Ovary (tissue), 7 donors: ENCODE measurements at regions not wholly inside any gene's neighbourhood (a gene's known extent, or its start where the extent isn't known, plus 50 kb on each side); places are given as distances from the start of the nearest gene placed in this dataset.

Source experiments
- DNase-seq, 5 donors: peaks; one replicate each; pipeline ENCODE4 v3.0.0-alpha.2; 2019 to 2020
- H3K27ac ChIP-seq, 2 donors: fragments of 200-600 bp; one replicate each; pipeline versions ENCODE4 v1.5.1 to v1.8.0; 2019 to 2022
- H3K27me3 ChIP-seq: fragments of 200-600 bp; one replicate; pipeline ENCODE4 v1.8.0; 2022
- H3K36me3 ChIP-seq: fragments of 200-600 bp; sonication (generic); one replicate; pipeline ENCODE4 v1.5.1; 2019
- H3K4me1 ChIP-seq: one replicate; pipeline ENCODE4 v1.8.1; 2013; ENCODE audit warnings: mild to moderate bottlenecking, moderate library complexity; ENCODE audit not compliant: insufficient read depth
- H3K4me3 ChIP-seq: fragments of 200-600 bp; sonication (generic); one replicate; pipeline ENCODE4 v1.5.1; 2017
- H3K9me3 ChIP-seq, 2 donors: fragments of 200-600 bp in 1 of 2; sonication (generic) in 1 of 2; one replicate each; pipeline versions ENCODE4 v1.5.1 to v1.8.1; 2013 to 2019; ENCODE audit warnings: mild to moderate bottlenecking in 1 of 2, moderate library complexity in 1 of 2
- CTCF ChIP-seq, 3 donors: fragments of 450-650 bp in 2 of 3; fragments of 200-600 bp in 1 of 3; IDR thresholded peaks; one replicate each; pipeline versions ENCODE4 v1.5.1 to v1.8.0; 2016 to 2022; ENCODE audit warnings: antibody characterized with exemption in 3 of 3, mild to moderate bottlenecking in 1 of 3
- EP300 ChIP-seq: sonication (generic); formaldehyde crosslinking; IDR thresholded peaks from one replicate; pipeline ENCODE4 v1.6.1; 2017; ENCODE audit warnings: antibody characterized with exemption
- POLR2A ChIP-seq: fragments of 450-650 bp; IDR thresholded peaks from one replicate; pipeline ENCODE4 v1.6.1; 2017; ENCODE audit warnings: antibody characterized with exemption, mild to moderate bottlenecking, moderate library complexity
- WGBS, 3 donors: extraction: QIAGEN DNeasy Blood & Tissue Kit in 1 of 3; methylation state at CpG; one replicate each; pipeline versions ENCODE4 v1.1.5 to v1.1.7; 2013 to 2017; 5-methylcytosine and 5-hydroxymethylcytosine counted together
- intact Hi-C, 4 donors: fragments of 100-400 bp; cut with DNase I; formaldehyde crosslinking; loops; one replicate each; pipeline versions ENCODE4 v1.11.0 to v1.15.1; 2022 to 2023
- donor health status: DM: no; HTN: no; CAD: no; lungs with moderate emphysema.
- donor health status: DM: no; HTN: no; CAD: no.
- donor health status: Bipolar disorder and iron deficiency.
- donor health status: DM: no; HTN: no; CAD: no.
- donor health status: DM: yes; HTN: yes; CAD: no.

- intact Hi-C loops, result no loop called here
- H3K4me1 ChIP-seq, result no peaks in the 10 kb centered on the region
- H3K4me3 ChIP-seq, result no peak overlapping the region
- no peaks in the 10 kb centered on the region for H3K9me3 ChIP-seq
- DNase-seq, result no peak
- TF ChIP-seq POLR2A (no peak), EP300 (no peak)
- H3K27ac ChIP-seq, result no peak overlapping the region
- no peaks in the 10 kb centered on the region for H3K36me3 ChIP-seq
- no peaks in the 10 kb centered on the region for H3K27me3 ChIP-seq
- WGBS, 3 donors, result 67 to 76% (median 69%) methylated on average over 2 of the region's 2 CpGs
Observed at GRCh38 chr4:100034023-100034664, 84.1 kb upstream of the H2AZ1 start.

GRCh38 chr4:100026066-100026465 lies 76.0 kb upstream of the H2AZ1 start:
- TF ChIP-seq EP300 (no peak), CTCF (IDR thresholded peaks at IDR 0.05) (no peak), POLR2A (no peak)
- Histone ChIP-seq H3K4me1 (no peaks in the 10 kb centered on the region), H3K4me3 (no peak overlapping the region), H3K9me3 (no peaks in the 10 kb centered on the region), H3K27ac (no peak overlapping the region), H3K27me3 (no peaks in the 10 kb centered on the region), H3K36me3 (no peaks in the 10 kb centered on the region)
- 86 to 90% (median 89%) methylated on average over 5 of the region's 5 CpGs for WGBS, 3 donors
- intact Hi-C loops, result no loop called here
- no peak for DNase-seq

GRCh38 chr4:100023800-100024199 lies 73.7 kb upstream of the H2AZ1 start:
- no peak for TF ChIP-seq EP300
- TF ChIP-seq POLR2A, result no peak
- no peak for TF ChIP-seq CTCF (IDR thresholded peaks at IDR 0.05)
- intact Hi-C loops, result no loop called here
- H3K36me3 ChIP-seq, result no peaks in the 10 kb centered on the region
- no peaks in the 10 kb centered on the region for H3K4me1 ChIP-seq
- no peak for DNase-seq
- no peak overlapping the region for H3K4me3 ChIP-seq
- H3K27me3 ChIP-seq, result no peaks in the 10 kb centered on the region
- H3K9me3 ChIP-seq, result no peaks in the 10 kb centered on the region
- H3K27ac ChIP-seq, result no peak overlapping the region

- WGBS, 3 donors, result 41 to 53% (median 44%) methylated on average over 5 of the region's 5 CpGs
- no peaks in the 10 kb centered on the region for H3K36me3 ChIP-seq
- H3K4me3 ChIP-seq, result no peak overlapping the region
- no peaks in the 10 kb centered on the region for H3K27me3 ChIP-seq
- intact Hi-C loops, result no loop called here
- DNase-seq, result no peak
- no peak overlapping the region for H3K27ac ChIP-seq
- TF ChIP-seq CTCF (IDR thresholded peaks at IDR 0.05) (no peak), POLR2A (no peak), EP300 (no peak)
- H3K4me1 ChIP-seq, result no peaks in the 10 kb centered on the region
- no peaks in the 10 kb centered on the region for H3K9me3 ChIP-seq
Observed at GRCh38 chr4:100022792-100023222, 72.7 kb upstream of the H2AZ1 start.

- H3K27ac ChIP-seq, result no peak overlapping the region
- H3K36me3 ChIP-seq, result no peaks in the 10 kb centered on the region
- no peak overlapping the region for H3K4me3 ChIP-seq
- intact Hi-C loops, result no loop called here
- no peaks in the 10 kb centered on the region for H3K4me1 ChIP-seq
- H3K9me3 ChIP-seq, result no peaks in the 10 kb centered on the region
- WGBS, 3 donors, result 95 to 97% (median 97%) methylated on average over 1 of the region's 1 CpG
- no peaks in the 10 kb centered on the region for H3K27me3 ChIP-seq
- no peak for DNase-seq
- TF ChIP-seq POLR2A, result no peak
- no peak for TF ChIP-seq EP300
- TF ChIP-seq CTCF (IDR thresholded peaks at IDR 0.05), result no peak
Observed at GRCh38 chr4:100019821-100020220, 69.7 kb upstream of the H2AZ1 start.
